WERI-Rb-1 (cell line): ENCODE measurements at regions not wholly inside any gene's neighbourhood (a gene's known extent, or its start where the extent isn't known, plus 50 kb on each side); places are given as distances from the start of the nearest gene placed in this dataset.

Experiments used
- DNase-seq: peaks from one replicate; pipeline ENCODE4 v3.0.0-alpha.2; 2020
- H3K27ac ChIP-seq: fragments of 250-450 bp; sonication (Bioruptor Pico); 2 replicates; pipeline ENCODE4 v1.5.1; 2020; ENCODE audit warnings: mild to moderate bottlenecking, moderate library complexity
- H3K27me3 ChIP-seq: fragments of 250-450 bp; sonication (Bioruptor Pico); 2 replicates; pipeline ENCODE4 v1.5.1; 2021; ENCODE audit warnings: mild to moderate bottlenecking, low read depth, moderate library complexity; ENCODE audit not compliant: insufficient read depth, severe bottlenecking
- H3K36me3 ChIP-seq: fragments of 250-450 bp; sonication (Bioruptor Pico); 2 replicates; pipeline ENCODE4 v1.5.1; 2020; ENCODE audit warnings: mild to moderate bottlenecking, moderate library complexity
- H3K4me3 ChIP-seq: 2 replicates; pipeline ENCODE4 v1.5.1; 2011; ENCODE audit warnings: low read depth, mild to moderate bottlenecking, control low read depth, low read length
- H3K9me3 ChIP-seq: fragments of 250-450 bp; sonication (Bioruptor Pico); 2 replicates; pipeline ENCODE4 v1.5.1; 2021; ENCODE audit warnings: mild to moderate bottlenecking, moderate library complexity; ENCODE audit not compliant: severe bottlenecking
- TF ChIP-seq, protein P1 (sequence below): IDR thresholded peaks from 2 replicates; pipeline ENCODE4 v1.5.1; 2011; ENCODE audit warnings: low read depth, mild to moderate bottlenecking, control low read depth, inconsistent platforms, low read length

DNA sequence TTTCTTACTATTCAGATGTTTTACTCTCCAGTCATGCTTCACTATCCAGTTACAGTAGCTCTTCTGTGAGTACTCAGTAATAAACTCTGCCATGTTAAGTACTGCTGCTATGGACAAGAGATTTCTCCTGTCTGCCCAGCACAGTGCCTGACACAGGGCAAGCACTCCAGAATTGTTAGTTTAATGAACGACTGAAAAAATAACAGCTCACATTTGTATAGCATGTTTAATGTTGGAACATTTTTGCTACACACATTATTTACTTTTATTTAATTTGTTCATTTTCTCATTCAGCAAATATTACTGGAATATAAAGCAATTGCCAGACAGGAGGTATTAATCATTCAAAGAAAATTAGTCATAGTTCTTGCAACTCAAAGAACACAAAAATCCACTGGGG, 142.6 kb upstream of the HMGN3 start:
- TF ChIP-seq, protein P1, sequence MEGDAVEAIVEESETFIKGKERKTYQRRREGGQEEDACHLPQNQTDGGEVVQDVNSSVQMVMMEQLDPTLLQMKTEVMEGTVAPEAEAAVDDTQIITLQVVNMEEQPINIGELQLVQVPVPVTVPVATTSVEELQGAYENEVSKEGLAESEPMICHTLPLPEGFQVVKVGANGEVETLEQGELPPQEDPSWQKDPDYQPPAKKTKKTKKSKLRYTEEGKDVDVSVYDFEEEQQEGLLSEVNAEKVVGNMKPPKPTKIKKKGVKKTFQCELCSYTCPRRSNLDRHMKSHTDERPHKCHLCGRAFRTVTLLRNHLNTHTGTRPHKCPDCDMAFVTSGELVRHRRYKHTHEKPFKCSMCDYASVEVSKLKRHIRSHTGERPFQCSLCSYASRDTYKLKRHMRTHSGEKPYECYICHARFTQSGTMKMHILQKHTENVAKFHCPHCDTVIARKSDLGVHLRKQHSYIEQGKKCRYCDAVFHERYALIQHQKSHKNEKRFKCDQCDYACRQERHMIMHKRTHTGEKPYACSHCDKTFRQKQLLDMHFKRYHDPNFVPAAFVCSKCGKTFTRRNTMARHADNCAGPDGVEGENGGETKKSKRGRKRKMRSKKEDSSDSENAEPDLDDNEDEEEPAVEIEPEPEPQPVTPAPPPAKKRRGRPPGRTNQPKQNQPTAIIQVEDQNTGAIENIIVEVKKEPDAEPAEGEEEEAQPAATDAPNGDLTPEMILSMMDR: no peak

DNA sequence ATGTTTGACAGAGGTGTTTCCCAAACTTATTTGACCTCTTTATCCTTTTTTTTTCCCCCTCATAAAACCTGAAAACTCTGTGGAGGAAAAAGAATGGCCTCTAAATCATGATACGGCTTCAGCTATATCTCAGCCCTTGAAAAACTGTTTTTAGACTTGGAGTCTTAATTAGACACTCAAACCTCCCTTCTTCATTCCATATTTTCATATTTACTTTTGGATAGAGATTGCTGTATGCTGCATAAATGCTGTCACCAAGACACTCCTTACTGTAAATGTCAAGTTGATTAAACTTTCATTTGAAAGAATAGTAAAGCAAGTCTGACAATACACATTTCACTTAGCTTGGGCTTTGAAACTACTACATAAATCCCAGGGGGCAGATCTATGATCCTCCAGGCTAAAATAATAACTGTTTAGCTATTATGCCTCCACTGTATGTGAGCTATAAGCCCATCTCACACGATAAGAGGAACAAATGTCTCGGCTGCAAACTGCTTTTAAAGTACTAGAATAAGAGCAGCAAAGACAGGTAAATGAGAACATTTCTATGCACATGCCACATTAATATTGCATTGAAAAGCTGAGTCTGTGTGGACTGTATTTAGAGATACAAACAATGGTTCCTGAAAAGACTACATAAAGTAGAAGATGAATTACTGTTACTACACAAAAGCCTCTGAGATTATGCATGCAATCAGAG, 141.3 kb upstream of the HMGN3 start:
- Histone ChIP-seq H3K9me3 (no peaks in the 10 kb centered on the region), H3K36me3 (no peaks in the 10 kb centered on the region), H3K27me3 (no peaks in the 10 kb centered on the region), H3K4me3 (no peak overlapping the region), H3K27ac (no peak overlapping the region)
- DNase-seq: no peak
- TF ChIP-seq, protein P1: no peak

More for the DNA sequence above, 142.6 kb upstream of the HMGN3 start:
- no peaks in the 10 kb centered on the region for H3K9me3 ChIP-seq
- DNase-seq: no peak
- H3K27ac ChIP-seq: no peak overlapping the region
- no peak overlapping the region for H3K4me3 ChIP-seq
- no peaks in the 10 kb centered on the region for H3K27me3 ChIP-seq
- no peaks in the 10 kb centered on the region for H3K36me3 ChIP-seq

DNA sequence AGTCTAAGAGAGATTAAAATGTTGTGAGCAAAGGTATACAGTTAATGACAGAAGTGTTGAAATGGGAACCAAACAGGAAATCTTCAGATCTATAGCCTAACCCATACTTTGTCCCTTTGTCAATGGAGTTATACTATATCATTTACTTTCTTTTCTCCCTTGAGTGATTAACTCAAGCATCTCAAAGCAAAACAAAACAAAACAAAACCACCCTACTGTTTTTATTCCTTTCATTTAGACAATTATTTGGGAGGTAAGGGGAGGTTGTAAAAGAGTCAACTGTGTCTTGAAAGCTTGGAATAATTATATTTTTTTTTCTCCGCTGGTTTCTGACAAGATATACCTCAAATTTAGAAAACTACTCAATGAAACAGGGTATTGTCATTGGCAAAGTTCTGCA, 139.8 kb upstream of the HMGN3 start:
- no peak for DNase-seq
- Histone ChIP-seq H3K9me3 (peaks cover under 1% of the 10 kb centered on the region), H3K4me3 (no peak overlapping the region), H3K36me3 (no peaks in the 10 kb centered on the region), H3K27me3 (no peaks in the 10 kb centered on the region), H3K27ac (no peak overlapping the region)
- TF ChIP-seq, protein P1: no peak

- TF ChIP-seq, protein P1: no peak
- Histone ChIP-seq H3K9me3 (peaks cover 5% of the 10 kb centered on the region), H3K4me3 (no peak overlapping the region), H3K27me3 (no peaks in the 10 kb centered on the region), H3K27ac (no peak overlapping the region), H3K36me3 (no peaks in the 10 kb centered on the region)
- no peak for DNase-seq
Observed at GRCh38 chr6:79373880-79374279, 139.4 kb upstream of the HMGN3 start.

GRCh38 chr6:79373246-79373645, 138.8 kb upstream of the HMGN3 start:
- no peak for DNase-seq

More at GRCh38 chr6:79373246-79373645, 138.8 kb upstream of the HMGN3 start:
- H3K9me3 ChIP-seq: peaks cover 9% of the 10 kb centered on the region
- no peak overlapping the region for H3K4me3 ChIP-seq
- no peaks in the 10 kb centered on the region for H3K36me3 ChIP-seq
- TF ChIP-seq, protein P1: no peak
- no peak overlapping the region for H3K27ac ChIP-seq
- no peaks in the 10 kb centered on the region for H3K27me3 ChIP-seq
